ENCODE measurements at regions not wholly inside any gene's neighbourhood (a gene's known extent, or its start where the extent isn't known, plus 50 kb on each side); places are given as distances from the start of the nearest gene placed in this dataset.

DNA sequence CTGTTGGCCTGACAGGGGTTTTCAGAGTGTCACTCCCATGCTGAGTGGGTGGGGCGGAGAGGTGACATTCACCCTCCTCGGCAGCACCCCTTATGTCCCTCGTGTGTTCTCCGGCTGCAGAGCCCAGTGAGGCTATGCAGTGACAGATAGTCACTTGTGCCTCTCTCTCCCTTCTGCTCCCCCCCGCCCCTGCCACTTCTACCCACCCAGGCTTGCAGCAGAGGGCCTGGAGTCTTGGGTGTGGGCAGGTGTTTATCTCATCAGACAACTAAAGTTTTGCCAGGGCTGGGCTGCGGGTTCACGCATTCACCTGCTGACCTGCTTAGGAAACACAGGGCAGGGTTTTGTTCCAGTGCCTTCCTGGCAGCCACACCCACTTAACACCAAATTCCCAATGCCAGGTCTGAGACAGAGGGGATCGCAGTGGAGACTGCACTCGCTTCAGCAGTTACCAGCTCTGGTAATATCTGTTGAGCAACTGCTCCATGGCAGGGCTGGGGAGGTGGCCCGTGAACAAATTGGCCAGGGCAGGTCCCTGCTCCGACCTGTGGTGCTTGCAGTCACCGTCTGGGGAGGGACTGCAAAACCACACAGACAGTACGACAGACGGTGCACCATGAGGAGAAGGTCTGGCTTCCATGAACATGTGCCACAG is 50.5 kb upstream of the ADA2 start (continued):
- TF ChIP-seq ZNF114 (CRISPR knock-in tag; IDR thresholded peaks at IDR 0.05) = no peak
- TF ChIP-seq STAT1 (IDR thresholded peaks at IDR 0.05; ENCODE audit: unreplicated experiment) = no peak
- TF ChIP-seq, protein P1, sequence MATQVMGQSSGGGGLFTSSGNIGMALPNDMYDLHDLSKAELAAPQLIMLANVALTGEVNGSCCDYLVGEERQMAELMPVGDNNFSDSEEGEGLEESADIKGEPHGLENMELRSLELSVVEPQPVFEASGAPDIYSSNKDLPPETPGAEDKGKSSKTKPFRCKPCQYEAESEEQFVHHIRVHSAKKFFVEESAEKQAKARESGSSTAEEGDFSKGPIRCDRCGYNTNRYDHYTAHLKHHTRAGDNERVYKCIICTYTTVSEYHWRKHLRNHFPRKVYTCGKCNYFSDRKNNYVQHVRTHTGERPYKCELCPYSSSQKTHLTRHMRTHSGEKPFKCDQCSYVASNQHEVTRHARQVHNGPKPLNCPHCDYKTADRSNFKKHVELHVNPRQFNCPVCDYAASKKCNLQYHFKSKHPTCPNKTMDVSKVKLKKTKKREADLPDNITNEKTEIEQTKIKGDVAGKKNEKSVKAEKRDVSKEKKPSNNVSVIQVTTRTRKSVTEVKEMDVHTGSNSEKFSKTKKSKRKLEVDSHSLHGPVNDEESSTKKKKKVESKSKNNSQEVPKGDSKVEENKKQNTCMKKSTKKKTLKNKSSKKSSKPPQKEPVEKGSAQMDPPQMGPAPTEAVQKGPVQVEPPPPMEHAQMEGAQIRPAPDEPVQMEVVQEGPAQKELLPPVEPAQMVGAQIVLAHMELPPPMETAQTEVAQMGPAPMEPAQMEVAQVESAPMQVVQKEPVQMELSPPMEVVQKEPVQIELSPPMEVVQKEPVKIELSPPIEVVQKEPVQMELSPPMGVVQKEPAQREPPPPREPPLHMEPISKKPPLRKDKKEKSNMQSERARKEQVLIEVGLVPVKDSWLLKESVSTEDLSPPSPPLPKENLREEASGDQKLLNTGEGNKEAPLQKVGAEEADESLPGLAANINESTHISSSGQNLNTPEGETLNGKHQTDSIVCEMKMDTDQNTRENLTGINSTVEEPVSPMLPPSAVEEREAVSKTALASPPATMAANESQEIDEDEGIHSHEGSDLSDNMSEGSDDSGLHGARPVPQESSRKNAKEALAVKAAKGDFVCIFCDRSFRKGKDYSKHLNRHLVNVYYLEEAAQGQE (IDR thresholded peaks at IDR 0.05; ENCODE audit: unreplicated experiment) = no peak
- no peak for TF ChIP-seq JUNB (IDR thresholded peaks at IDR 0.05; ENCODE audit: unreplicated experiment)
- no peak for TF ChIP-seq EZH2 (IDR thresholded peaks at IDR 0.05; ENCODE audit: low read depth, unreplicated experiment)
- TF ChIP-seq NANOG (IDR thresholded peaks at IDR 0.05; ENCODE audit: borderline replicate concordance) = no peak

DNA sequence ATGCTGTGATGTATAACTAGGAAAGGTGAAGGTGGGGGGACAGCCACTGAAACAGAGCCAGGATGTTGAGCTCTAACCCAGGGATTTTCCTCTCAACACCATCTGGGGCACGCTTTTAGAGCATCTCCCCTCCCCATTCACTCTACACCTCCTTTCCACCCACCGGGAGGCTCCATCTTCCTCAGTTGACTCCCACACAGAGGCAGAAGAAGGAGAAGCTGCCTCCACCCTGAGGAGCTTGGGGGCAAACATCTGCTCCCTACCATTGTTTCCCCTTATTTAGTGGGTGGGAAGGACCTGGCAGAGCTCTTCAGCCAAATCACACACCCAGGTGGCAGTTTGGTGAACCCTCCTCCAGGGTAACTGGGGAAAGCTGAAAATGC is 50.0 kb upstream of the ADA2 start:
- ATAC-seq = no peak
- H3K4me3 Mint-ChIP-seq = no peak overlapping the region
- TF ChIP-seq, protein P1 (IDR thresholded peaks at IDR 0.05; ENCODE audit: unreplicated experiment) = no peak
- TF ChIP-seq, protein P2, sequence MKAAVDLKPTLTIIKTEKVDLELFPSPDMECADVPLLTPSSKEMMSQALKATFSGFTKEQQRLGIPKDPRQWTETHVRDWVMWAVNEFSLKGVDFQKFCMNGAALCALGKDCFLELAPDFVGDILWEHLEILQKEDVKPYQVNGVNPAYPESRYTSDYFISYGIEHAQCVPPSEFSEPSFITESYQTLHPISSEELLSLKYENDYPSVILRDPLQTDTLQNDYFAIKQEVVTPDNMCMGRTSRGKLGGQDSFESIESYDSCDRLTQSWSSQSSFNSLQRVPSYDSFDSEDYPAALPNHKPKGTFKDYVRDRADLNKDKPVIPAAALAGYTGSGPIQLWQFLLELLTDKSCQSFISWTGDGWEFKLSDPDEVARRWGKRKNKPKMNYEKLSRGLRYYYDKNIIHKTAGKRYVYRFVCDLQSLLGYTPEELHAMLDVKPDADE (IDR thresholded peaks at IDR 0.05) = no peak
- no peak for TF ChIP-seq EZH2phosphoT487 (IDR thresholded peaks at IDR 0.05; ENCODE audit: unreplicated experiment)
- TF ChIP-seq, protein P3, sequence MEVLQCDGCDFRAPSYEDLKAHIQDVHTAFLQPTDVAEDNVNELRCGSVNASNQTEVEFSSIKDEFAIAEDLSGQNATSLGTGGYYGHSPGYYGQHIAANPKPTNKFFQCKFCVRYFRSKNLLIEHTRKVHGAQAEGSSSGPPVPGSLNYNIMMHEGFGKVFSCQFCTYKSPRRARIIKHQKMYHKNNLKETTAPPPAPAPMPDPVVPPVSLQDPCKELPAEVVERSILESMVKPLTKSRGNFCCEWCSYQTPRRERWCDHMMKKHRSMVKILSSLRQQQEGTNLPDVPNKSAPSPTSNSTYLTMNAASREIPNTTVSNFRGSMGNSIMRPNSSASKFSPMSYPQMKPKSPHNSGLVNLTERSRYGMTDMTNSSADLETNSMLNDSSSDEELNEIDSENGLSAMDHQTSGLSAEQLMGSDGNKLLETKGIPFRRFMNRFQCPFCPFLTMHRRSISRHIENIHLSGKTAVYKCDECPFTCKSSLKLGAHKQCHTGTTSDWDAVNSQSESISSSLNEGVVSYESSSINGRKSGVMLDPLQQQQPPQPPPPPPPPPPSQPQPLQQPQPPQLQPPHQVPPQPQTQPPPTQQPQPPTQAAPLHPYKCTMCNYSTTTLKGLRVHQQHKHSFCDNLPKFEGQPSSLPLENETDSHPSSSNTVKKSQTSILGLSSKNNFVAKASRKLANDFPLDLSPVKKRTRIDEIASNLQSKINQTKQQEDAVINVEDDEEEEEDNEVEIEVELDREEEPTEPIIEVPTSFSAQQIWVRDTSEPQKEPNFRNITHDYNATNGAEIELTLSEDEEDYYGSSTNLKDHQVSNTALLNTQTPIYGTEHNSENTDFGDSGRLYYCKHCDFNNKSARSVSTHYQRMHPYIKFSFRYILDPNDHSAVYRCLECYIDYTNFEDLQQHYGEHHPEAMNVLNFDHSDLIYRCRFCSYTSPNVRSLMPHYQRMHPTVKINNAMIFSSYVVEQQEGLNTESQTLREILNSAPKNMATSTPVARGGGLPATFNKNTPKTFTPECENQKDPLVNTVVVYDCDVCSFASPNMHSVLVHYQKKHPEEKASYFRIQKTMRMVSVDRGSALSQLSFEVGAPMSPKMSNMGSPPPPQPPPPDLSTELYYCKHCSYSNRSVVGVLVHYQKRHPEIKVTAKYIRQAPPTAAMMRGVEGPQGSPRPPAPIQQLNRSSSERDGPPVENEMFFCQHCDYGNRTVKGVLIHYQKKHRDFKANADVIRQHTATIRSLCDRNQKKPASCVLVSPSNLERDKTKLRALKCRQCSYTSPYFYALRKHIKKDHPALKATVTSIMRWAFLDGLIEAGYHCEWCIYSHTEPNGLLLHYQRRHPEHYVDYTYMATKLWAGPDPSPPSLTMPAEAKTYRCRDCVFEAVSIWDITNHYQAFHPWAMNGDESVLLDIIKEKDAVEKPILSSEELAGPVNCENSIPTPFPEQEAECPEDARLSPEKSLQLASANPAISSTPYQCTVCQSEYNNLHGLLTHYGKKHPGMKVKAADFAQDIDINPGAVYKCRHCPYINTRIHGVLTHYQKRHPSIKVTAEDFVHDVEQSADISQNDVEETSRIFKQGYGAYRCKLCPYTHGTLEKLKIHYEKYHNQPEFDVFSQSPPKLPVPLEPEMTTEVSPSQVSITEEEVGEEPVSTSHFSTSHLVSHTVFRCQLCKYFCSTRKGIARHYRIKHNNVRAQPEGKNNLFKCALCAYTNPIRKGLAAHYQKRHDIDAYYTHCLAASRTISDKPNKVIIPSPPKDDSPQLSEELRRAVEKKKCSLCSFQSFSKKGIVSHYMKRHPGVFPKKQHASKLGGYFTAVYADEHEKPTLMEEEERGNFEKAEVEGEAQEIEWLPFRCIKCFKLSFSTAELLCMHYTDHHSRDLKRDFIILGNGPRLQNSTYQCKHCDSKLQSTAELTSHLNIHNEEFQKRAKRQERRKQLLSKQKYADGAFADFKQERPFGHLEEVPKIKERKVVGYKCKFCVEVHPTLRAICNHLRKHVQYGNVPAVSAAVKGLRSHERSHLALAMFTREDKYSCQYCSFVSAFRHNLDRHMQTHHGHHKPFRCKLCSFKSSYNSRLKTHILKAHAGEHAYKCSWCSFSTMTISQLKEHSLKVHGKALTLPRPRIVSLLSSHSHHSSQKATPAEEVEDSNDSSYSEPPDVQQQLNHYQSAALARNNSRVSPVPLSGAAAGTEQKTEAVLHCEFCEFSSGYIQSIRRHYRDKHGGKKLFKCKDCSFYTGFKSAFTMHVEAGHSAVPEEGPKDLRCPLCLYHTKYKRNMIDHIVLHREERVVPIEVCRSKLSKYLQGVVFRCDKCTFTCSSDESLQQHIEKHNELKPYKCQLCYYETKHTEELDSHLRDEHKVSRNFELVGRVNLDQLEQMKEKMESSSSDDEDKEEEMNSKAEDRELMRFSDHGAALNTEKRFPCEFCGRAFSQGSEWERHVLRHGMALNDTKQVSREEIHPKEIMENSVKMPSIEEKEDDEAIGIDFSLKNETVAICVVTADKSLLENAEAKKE (CRISPR knock-in tag; IDR thresholded peaks at IDR 0.05) = no peak

More for the DNA sequence above, 50.0 kb upstream of the ADA2 start:
- H3K27ac ChIP-seq (ENCODE audit: low read depth) = no peak overlapping the region
- H3K4me2 ChIP-seq = no peak overlapping the region
- no peaks in the 10 kb centered on the region for H3K27me3 ChIP-seq (ENCODE audit: insufficient read depth)
- Mint-ChIP-seq H3K36me3 (ENCODE audit: low read depth) (no peaks in the 10 kb centered on the region), H3K27me3 (ENCODE audit: insufficient read depth, low read depth, poor library complexity) (peaks cover 31% of the 10 kb centered on the region), H3K9me3 (no peaks in the 10 kb centered on the region; the same call in 2 of the 3 replicates), H3K4me1 (peaks cover 76% of the 10 kb centered on the region), H3K27ac (no peak overlapping the region)
- H4K20me1 ChIP-seq (replicated peaks; ENCODE audit: insufficient read depth) = no peaks in the 10 kb centered on the region
- peaks cover 10% of the 10 kb centered on the region; the same call in 1 of the 2 replicates for H3K79me2 ChIP-seq (replicated peaks; ENCODE audit: insufficient read depth)
- no peaks in the 10 kb centered on the region for H3K36me3 ChIP-seq (ENCODE audit: insufficient read depth)
- no peak overlapping the region for H2AFZ ChIP-seq
- DNase-seq (ENCODE audit: low spot score) = no peak
- H3F3A ChIP-seq (replicated peaks; ENCODE audit: low read depth) = peaks cover 32% of the 10 kb centered on the region
- peaks cover 70% of the 10 kb centered on the region for H3K4me1 ChIP-seq (ENCODE audit: insufficient read depth)
- no peaks in the 10 kb centered on the region for H3K9me2 ChIP-seq (ENCODE audit: insufficient read depth)
- no peak overlapping the region for H3K4me3 ChIP-seq

All from GM23338 (cell line).